Aorta (tissue), 5 donors: ENCODE measurements at regions not wholly inside any gene's neighbourhood (a gene's known extent, or its start where the extent isn't known, plus 50 kb on each side); places are given as distances from the start of the nearest gene placed in this dataset.
"Not testable (repeated sequence)": the region's sequence is repeated elsewhere in the genome, so short reads cannot be mapped to it uniquely, and the experiment has no call there.

Experiments used
- ATAC-seq: fragments of 200-7000 bp; cut with Tn5 transposase; one replicate; pipeline ENCODE4 v1.9.1; 2022; ENCODE audit warnings: moderate library complexity; ENCODE audit not compliant: low FRiP score
- DNase-seq, 2 donors: peaks; one replicate each; pipeline ENCODE4 v3.0.0-alpha.2; 2020
- H3K27ac ChIP-seq, 2 donors: one replicate each; pipeline ENCODE4 v1.5.1; 2013; ENCODE audit warnings: low read length in 2 of 2, mild to moderate bottlenecking in 2 of 2, moderate library complexity in 2 of 2, control low read depth in 1 of 2, inconsistent platforms in 1 of 2, low read depth in 1 of 2
- H3K27me3 ChIP-seq, 2 donors: one replicate each; pipeline ENCODE4 v1.6.1; 2013; ENCODE audit warnings: control low read depth in 1 of 2, low read length in 1 of 2, mild to moderate bottlenecking in 1 of 2, moderate library complexity in 1 of 2; ENCODE audit not compliant: insufficient read depth in 2 of 2, control insufficient read depth in 1 of 2
- H3K36me3 ChIP-seq, 2 donors: one replicate each; pipeline ENCODE4 v1.6.1; 2013; ENCODE audit warnings: control low read depth in 1 of 2, low read length in 1 of 2, mild to moderate bottlenecking in 1 of 2; ENCODE audit not compliant: insufficient read depth in 2 of 2, control insufficient read depth in 1 of 2
- H3K4me1 ChIP-seq, 2 donors: one replicate each; pipeline ENCODE4 v1.6.1; 2013; ENCODE audit warnings: low read length in 2 of 2, control low read depth in 1 of 2, mild to moderate bottlenecking in 1 of 2, moderate library complexity in 1 of 2; ENCODE audit not compliant: insufficient read depth in 2 of 2, control insufficient read depth in 1 of 2
- H3K4me3 ChIP-seq, 2 donors: one replicate each; pipeline ENCODE4 v1.5.1; 2013; ENCODE audit warnings: low read length in 2 of 2, control low read depth in 1 of 2, mild to moderate bottlenecking in 1 of 2
- H3K9me3 ChIP-seq: one replicate; pipeline ENCODE4 v1.6.1; 2013; ENCODE audit warnings: mild to moderate bottlenecking, low read length; ENCODE audit not compliant: control insufficient read depth
- WGBS, 2 donors: extraction: QIAGEN DNeasy Blood & Tissue Kit; methylation state at CpG; one replicate each; pipeline ENCODE4 v1.1.7; 2013; 5-methylcytosine and 5-hydroxymethylcytosine counted together
- intact Hi-C, 2 donors: fragments of 100-400 bp; cut with DNase I; formaldehyde crosslinking; loops; one replicate each; pipeline versions ENCODE4 v1.14.2 to v1.15.0; 2022
- donor health status: healthy with polysubstance abuse.
- donor health status: Bipolar disorder and iron deficiency.
- donor health status: DM: no; HTN: no; CAD: no.
- donor health status: DM: no; HTN: no; CAD: no.
- donor health status: DM: yes; HTN: yes; CAD: no.

DNA sequence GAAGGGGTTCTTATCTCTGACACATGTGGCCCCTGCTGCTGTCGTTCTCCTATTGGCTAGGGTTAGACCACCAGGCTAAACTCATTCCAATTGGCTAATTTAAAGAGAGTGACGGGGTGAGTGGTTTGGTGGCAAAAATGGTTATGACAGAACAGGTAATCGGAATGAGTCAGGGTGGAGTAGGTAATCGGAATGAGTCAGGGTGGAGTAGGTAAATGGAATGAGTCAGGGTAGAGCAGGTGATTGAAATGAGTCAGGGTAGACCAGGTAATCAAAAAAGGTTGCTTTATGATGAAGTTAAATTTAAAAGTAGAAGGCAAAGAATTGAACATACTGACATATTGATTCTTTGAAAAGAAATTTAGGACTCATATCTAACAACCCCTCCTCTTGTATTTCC lies 626.2 kb upstream of the CNTN5 start:
- WGBS, 2 donors, result 90 to 91% methylated on average over 4 of the region's 4 CpGs
- H3K27ac ChIP-seq, H3K27me3 ChIP-seq, H3K4me3 ChIP-seq, H3K4me1 ChIP-seq, H3K36me3 ChIP-seq, DNase-seq, intact Hi-C loops, H3K9me3 ChIP-seq, ATAC-seq: not testable (repeated sequence)

DNA sequence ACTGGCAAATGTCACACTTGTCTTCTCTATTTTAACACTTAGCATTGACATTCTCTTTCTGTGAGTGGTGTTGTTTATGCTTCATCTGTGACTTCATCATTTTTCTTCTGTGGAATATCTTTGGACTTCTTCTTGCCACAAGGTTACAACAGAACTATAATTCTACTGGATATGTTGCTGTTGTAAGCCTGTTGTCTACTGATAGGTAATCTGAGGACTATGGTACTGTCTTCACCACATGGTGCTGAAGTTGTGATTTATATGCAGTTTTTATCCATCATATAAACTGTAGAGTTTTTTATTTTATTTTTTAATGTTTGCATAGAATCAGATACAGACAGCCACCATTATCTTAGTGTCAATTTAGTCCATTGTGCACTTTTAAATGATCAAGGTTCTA lies 622.2 kb upstream of the CNTN5 start:
- ATAC-seq (no peak), DNase-seq (no peak)
- intact Hi-C loops, result no loop called here
- Histone ChIP-seq H3K36me3 (no peaks in the 10 kb centered on the region), H3K27ac (no peak overlapping the region), H3K4me1 (no peaks in the 10 kb centered on the region), H3K4me3 (no peak overlapping the region), H3K27me3 (no peaks in the 10 kb centered on the region), H3K9me3 (no peaks in the 10 kb centered on the region)

DNA sequence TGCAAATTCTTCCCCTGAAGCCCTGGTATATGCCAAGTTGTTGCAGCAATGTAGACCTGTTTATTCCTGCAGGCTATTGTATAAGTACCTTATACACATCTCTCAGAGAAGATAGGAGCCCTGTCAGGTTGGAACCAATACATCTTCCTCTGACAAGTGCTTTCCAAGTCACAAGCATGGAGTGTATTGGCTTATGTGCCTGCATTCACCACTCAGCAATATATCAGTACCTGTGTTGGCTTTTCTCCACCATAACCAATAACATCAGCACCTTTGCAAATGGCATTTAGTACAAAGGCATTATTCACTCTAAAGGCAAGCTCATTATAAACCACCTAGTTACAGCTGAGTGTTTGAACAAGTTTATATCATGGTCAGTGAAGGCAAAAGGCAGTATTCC lies 611.7 kb upstream of the CNTN5 start:
- no peak for DNase-seq
- Histone ChIP-seq H3K27ac (no peak overlapping the region), H3K4me1 (no peaks in the 10 kb centered on the region), H3K4me3 (no peak overlapping the region), H3K36me3 (no peaks in the 10 kb centered on the region), H3K9me3 (no peaks in the 10 kb centered on the region), H3K27me3 (no peaks in the 10 kb centered on the region)
- ATAC-seq, result no peak
- intact Hi-C loops, result no loop called here

DNA sequence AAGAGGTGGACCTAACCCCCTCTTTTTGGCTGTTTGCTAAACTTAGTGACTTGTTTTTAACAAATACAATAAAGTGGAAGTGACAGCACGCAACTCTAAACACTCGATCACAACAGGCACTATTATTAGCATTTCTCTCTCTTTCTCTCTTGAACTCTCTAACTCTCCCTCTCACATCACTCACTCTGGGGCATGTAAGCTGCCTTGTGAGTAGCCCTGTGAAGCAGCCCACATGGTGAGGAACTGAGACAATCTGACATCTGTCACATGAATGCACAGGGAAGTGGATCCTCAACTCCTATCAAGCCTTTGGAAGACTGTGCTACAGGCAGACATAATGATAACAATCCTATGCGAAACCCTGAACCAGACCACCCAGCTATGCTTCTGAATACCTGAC lies 609.0 kb upstream of the CNTN5 start:
- WGBS, 2 donors, result 67 to 75% methylated on average over 3 of the region's 3 CpGs
- intact Hi-C loops, result no loop called here
- Histone ChIP-seq H3K9me3 (no peaks in the 10 kb centered on the region), H3K27ac (no peak overlapping the region), H3K4me3 (no peak overlapping the region), H3K27me3 (no peaks in the 10 kb centered on the region), H3K36me3 (no peaks in the 10 kb centered on the region), H3K4me1 (no peaks in the 10 kb centered on the region)
- no peak for ATAC-seq
- DNase-seq, result no peak

DNA sequence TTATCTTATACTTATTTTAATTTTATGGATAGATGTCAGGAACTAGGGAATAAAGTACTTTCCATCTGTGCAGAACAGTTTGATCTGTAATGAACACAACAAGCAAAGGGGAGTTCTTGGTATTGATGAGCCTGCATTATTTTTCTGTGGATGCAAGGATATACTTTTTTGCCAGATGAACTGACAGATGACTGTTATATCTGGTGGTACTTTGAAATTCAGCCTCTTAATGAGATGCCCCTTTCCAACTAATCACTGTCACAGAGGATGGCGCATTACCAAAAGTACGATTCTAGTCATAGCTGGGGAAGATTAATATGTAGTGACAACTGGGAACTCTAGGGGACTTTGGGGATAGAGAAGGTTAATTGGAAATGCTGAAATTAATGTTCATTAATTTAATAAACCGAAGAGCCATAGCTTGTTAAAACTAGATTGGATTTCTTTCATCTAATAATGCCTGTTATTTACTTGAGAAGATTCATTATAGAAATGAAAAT lies 603.4 kb upstream of the CNTN5 start:
- intact Hi-C loops, result no loop called here
- ATAC-seq (no peak), DNase-seq (no peak)
- H3K36me3 ChIP-seq, result no peaks in the 10 kb centered on the region
- H3K4me3 ChIP-seq, result no peak overlapping the region
- no peaks in the 10 kb centered on the region for H3K4me1 ChIP-seq
- no peaks in the 10 kb centered on the region for H3K27me3 ChIP-seq
- H3K27ac ChIP-seq, result no peak overlapping the region
- H3K9me3 ChIP-seq, result peaks cover 2% of the 10 kb centered on the region
- 75 to 80% methylated on average over 3 of the region's 3 CpGs for WGBS, 2 donors

DNA sequence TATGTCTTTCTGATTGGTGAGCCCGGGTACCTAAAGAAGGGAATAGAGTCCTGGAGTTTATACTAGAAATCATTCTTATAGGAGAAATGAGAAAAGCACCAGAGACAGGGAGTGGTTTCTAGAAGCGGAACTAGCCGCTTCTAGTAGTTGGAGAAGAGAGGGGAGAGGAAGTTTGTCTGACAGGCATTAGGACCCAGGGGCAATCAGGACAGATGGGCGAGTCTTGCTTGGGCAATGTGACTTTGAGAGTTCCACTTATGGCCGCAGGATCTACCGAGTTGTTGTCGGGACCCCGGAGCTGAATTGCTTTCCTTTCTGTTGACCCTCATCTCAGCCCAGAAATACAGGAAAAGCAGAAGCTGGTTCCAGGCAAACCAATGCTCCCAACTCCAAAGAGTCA lies 596.8 kb upstream of the CNTN5 start:
- Histone ChIP-seq H3K36me3 (no peaks in the 10 kb centered on the region), H3K9me3 (peaks cover 3% of the 10 kb centered on the region)
- no peak for ATAC-seq

DNA sequence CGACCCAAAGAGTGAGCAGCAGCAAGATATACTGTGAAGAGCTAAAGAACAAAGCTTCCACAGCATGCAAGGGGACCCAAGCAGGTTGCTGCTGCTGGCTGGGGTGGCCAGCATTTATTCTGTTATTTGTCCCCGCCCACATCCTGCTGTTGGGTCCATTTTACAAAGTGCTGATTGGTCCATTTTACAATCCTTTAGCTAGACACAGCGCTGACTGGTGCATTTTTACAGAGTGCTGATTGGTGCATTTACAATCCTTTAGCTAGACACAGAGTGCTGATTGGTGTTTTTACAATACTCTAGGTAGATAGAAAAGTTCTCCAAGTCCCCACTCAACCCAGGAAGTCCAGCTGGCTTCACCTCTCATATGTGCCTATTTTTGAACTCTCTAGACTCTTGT lies 596.0 kb upstream of the CNTN5 start:
- intact Hi-C loops, H3K4me3 ChIP-seq: not testable (repeated sequence)
- WGBS, 2 donors, result 92 to 95% methylated on average over 3 of the region's 3 CpGs

More for the DNA sequence above, 596.8 kb upstream of the CNTN5 start:
- no peak overlapping the region for H3K4me3 ChIP-seq
- 97 to 98% methylated on average over 8 of the region's 8 CpGs for WGBS, 2 donors
- intact Hi-C loops, result no loop called here
- no peak for DNase-seq
- H3K27me3 ChIP-seq, result no peaks in the 10 kb centered on the region
- no peak overlapping the region for H3K27ac ChIP-seq
- H3K4me1 ChIP-seq, result no peaks in the 10 kb centered on the region

DNA sequence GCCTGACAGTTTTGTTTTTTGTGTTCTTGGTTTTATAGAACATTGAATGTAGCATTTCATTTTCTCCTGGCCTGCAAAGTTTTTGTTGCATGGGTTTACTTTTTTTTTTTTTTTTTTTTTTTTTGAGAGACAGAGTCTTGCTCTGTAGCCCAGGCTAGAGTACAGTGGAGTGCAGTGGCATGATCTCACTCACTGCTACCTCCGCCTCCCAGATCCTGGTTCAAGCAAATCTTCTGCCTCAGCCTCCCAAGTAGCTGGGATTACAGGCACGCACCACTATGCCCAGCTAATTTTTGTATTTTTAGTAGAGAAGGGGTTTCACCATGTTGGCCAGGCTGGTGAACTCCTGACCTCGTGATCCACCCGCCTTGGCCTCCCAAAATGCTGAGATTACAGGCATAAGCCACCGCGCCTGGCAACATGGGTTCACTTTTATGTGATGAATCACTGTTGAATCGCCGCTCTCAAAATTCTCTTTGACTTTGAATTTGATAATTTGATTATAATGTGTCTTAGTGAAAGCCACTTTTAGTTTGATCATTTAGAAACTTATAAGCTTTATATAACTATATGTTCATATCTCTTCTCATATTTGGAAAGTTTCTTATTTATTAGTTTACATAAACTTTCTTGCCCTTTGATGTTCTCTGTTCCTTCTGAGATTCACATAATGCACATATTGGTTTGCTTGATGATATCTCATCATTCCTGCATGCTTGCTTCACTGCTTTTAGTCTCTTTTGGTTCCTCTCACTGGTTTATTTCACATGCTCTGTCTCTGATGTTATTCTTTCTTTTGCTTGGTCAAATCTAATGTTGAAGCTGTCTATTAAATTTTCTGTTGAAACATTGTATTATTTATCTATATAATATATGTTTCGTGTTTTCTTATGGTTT lies 589.0 kb upstream of the CNTN5 start:
- Histone ChIP-seq H3K27ac (no peak overlapping the region), H3K9me3 (peaks cover 1% of the 10 kb centered on the region), H3K4me3 (no peak overlapping the region), H3K36me3 (no peaks in the 10 kb centered on the region), H3K4me1 (no peaks in the 10 kb centered on the region), H3K27me3 (no peaks in the 10 kb centered on the region)
- DNase-seq (no peak), ATAC-seq (no peak)
- WGBS, 2 donors, result 93 to 94% methylated on average over 9 of the region's 9 CpGs
- intact Hi-C loops, result no loop called here

More for the DNA sequence above, 596.0 kb upstream of the CNTN5 start:
- not testable (repeated sequence) for H3K4me1 ChIP-seq, ATAC-seq, H3K36me3 ChIP-seq, DNase-seq, H3K27ac ChIP-seq, H3K27me3 ChIP-seq, H3K9me3 ChIP-seq

DNA sequence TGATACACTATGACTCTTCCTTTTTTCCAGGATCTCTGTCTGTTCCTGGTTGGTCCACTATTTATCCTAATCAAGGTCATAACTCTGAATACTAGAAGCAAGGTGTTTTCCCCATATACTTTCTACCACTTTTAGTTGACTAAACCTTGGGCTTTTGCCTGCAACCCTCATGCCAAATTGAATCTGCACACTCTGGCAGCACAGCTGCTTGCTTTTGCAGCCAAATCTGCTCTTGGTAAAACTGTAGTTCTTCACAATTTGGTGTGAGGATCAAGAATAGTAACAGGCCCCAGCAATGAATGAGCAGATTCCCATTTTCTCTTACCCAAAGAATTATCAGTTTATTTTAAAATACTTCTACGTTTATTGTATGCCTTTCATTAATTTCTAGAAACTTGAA lies 586.5 kb upstream of the CNTN5 start:
- no peak for ATAC-seq
- no peak overlapping the region for H3K4me3 ChIP-seq

More for the DNA sequence above, 586.5 kb upstream of the CNTN5 start:
- Histone ChIP-seq H3K27me3 (no peaks in the 10 kb centered on the region), H3K9me3 (peaks cover 1% of the 10 kb centered on the region), H3K4me1 (no peaks in the 10 kb centered on the region), H3K27ac (no peak overlapping the region), H3K36me3 (no peaks in the 10 kb centered on the region)
- DNase-seq, result no peak
- WGBS, 2 donors, result 28 to 29% methylated on average over 1 of the region's 1 CpG
- intact Hi-C loops, result no loop called here
